ENCODE measurements at regions not wholly inside any gene's neighbourhood (a gene's known extent, or its start where the extent isn't known, plus 50 kb on each side); places are given as distances from the start of the nearest gene placed in this dataset.

DNA sequence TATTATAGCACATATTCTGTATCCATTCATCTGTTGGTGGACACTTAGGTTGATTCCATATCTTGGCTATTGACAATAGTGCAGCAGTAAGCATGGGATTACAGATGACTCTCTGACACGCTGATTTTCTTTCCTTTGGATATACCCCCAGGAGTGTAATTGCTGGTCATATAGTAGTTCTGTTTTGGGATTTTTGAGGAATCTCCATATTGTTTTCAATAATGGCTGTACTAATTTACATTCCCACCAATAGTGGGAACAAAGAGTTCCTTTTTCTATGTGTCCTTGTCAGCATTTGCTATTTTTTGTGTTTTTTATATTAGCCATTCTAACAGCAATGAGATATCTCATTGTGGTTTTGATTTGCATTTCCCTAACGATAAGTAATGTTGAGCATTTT lies 309.0 kb upstream of the JARID2 start (continued):
- TF ChIP-seq, protein P1, sequence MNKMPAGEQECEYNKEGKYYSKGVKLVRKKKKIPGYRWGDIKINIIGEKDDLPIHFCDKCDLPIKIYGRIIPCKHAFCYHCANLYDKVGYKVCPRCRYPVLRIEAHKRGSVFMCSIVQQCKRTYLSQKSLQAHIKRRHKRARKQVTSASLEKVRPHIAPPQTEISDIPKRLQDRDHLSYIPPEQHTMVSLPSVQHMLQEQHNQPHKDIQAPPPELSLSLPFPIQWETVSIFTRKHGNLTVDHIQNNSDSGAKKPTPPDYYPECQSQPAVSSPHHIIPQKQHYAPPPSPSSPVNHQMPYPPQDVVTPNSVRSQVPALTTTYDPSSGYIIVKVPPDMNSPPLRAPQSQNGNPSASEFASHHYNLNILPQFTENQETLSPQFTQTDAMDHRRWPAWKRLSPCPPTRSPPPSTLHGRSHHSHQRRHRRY (tag by site-specific recombination; IDR thresholded peaks at IDR 0.05) = no peak

DNA sequence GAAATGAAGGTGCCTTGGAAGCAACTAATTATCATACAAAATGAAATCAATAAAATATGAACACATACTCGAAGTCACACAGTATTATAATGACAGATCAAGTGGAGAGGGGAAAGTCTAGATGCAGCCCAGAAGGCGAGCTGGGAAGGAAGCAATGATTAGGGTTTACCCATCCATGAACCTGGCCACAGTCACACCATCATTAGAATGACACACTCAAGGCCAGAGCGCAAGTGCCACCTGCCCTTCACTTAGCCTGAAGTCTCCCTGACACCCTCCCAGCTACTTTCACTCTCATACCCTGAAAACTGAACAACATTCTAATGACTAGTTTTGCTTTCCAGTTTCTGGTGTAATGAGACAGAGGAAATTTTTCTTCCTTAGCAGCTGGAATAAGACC lies 302.8 kb upstream of the JARID2 start:
- Histone ChIP-seq H3K4me1 (ENCODE audit: control insufficient read depth, insufficient read depth, low read length) (no peaks in the 10 kb centered on the region), H3K4me3 (ENCODE audit: low read depth, low read length) (no peak overlapping the region), H3K36me3 (ENCODE audit: control insufficient read depth in 2 of 2, insufficient read depth in 1 of 2, low read length in 2 of 2) (no peaks in the 10 kb centered on the region), H3K9me3 (ENCODE audit: control insufficient read depth, insufficient read depth, low read depth, low read length) (no peaks in the 10 kb centered on the region), H3K27ac (ENCODE audit: extremely low read depth, low read depth, low read length) (no peak overlapping the region)
- POLR2A ChIA-PET = interaction anchor here (0.7 kb wide), 1 partner anchor 730 kb away, joined by 4 read pairs; no protein-coding TSS in a partner anchor
- CTCF ChIA-PET = no interaction called here
- no peak for TF ChIP-seq ZNF670 (tag by site-specific recombination; IDR thresholded peaks at IDR 0.05; ENCODE audit: low read depth)
- TF ChIP-seq ZNF311 (tag by site-specific recombination; IDR thresholded peaks at IDR 0.05; ENCODE audit: borderline replicate concordance) = no peak
- TF ChIP-seq ZNF548 (tag by site-specific recombination; IDR thresholded peaks at IDR 0.05) = no peak
- TF ChIP-seq, protein P2, sequence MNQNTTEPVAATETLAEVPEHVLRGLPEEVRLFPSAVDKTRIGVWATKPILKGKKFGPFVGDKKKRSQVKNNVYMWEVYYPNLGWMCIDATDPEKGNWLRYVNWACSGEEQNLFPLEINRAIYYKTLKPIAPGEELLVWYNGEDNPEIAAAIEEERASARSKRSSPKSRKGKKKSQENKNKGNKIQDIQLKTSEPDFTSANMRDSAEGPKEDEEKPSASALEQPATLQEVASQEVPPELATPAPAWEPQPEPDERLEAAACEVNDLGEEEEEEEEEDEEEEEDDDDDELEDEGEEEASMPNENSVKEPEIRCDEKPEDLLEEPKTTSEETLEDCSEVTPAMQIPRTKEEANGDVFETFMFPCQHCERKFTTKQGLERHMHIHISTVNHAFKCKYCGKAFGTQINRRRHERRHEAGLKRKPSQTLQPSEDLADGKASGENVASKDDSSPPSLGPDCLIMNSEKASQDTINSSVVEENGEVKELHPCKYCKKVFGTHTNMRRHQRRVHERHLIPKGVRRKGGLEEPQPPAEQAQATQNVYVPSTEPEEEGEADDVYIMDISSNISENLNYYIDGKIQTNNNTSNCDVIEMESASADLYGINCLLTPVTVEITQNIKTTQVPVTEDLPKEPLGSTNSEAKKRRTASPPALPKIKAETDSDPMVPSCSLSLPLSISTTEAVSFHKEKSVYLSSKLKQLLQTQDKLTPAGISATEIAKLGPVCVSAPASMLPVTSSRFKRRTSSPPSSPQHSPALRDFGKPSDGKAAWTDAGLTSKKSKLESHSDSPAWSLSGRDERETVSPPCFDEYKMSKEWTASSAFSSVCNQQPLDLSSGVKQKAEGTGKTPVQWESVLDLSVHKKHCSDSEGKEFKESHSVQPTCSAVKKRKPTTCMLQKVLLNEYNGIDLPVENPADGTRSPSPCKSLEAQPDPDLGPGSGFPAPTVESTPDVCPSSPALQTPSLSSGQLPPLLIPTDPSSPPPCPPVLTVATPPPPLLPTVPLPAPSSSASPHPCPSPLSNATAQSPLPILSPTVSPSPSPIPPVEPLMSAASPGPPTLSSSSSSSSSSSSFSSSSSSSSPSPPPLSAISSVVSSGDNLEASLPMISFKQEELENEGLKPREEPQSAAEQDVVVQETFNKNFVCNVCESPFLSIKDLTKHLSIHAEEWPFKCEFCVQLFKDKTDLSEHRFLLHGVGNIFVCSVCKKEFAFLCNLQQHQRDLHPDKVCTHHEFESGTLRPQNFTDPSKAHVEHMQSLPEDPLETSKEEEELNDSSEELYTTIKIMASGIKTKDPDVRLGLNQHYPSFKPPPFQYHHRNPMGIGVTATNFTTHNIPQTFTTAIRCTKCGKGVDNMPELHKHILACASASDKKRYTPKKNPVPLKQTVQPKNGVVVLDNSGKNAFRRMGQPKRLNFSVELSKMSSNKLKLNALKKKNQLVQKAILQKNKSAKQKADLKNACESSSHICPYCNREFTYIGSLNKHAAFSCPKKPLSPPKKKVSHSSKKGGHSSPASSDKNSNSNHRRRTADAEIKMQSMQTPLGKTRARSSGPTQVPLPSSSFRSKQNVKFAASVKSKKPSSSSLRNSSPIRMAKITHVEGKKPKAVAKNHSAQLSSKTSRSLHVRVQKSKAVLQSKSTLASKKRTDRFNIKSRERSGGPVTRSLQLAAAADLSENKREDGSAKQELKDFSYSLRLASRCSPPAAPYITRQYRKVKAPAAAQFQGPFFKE (tag by site-specific recombination; IDR thresholded peaks at IDR 0.05; ENCODE audit: borderline replicate concordance) = no peak
- TF ChIP-seq ZNF544 (tag by site-specific recombination; IDR thresholded peaks at IDR 0.05) = no peak
- TF ChIP-seq, protein P3, sequence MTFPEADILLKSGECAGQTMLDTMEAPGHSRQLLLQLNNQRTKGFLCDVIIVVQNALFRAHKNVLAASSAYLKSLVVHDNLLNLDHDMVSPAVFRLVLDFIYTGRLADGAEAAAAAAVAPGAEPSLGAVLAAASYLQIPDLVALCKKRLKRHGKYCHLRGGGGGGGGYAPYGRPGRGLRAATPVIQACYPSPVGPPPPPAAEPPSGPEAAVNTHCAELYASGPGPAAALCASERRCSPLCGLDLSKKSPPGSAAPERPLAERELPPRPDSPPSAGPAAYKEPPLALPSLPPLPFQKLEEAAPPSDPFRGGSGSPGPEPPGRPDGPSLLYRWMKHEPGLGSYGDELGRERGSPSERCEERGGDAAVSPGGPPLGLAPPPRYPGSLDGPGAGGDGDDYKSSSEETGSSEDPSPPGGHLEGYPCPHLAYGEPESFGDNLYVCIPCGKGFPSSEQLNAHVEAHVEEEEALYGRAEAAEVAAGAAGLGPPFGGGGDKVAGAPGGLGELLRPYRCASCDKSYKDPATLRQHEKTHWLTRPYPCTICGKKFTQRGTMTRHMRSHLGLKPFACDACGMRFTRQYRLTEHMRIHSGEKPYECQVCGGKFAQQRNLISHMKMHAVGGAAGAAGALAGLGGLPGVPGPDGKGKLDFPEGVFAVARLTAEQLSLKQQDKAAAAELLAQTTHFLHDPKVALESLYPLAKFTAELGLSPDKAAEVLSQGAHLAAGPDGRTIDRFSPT (tag by site-specific recombination; IDR thresholded peaks at IDR 0.05) = no peak
- TF ChIP-seq ZBTB17 (tag by site-specific recombination; IDR thresholded peaks at IDR 0.05) = no peak
- no peak for TF ChIP-seq RBAK (tag by site-specific recombination; IDR thresholded peaks at IDR 0.05)
- no peak for TF ChIP-seq ZNF585B (tag by site-specific recombination; IDR thresholded peaks at IDR 0.05)

DNA sequence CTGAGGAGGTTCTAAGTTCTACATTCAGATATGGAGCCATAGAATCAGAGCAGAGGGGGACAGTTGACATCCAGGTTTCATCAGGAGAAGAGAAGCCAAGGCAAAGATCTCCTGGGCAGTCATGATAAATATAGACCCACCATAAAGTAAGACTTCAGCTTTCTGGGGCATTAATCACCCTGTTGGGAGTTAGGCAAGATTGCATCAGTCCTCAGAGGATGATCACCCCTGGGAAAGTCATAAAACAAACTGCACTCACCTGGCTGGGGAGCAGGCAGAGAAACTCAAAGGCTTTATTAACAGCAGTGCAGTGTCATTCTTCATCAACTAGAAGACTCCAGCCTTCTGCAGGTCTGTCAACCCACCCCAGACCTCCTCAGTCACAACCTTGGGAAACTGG lies 301.3 kb upstream of the JARID2 start:
- TF ChIP-seq GLIS1 (tag by site-specific recombination; IDR thresholded peaks at IDR 0.05) = peak; percentile 33; the same call in 1 of the 2 replicates
- TF ChIP-seq YY2 (tag by site-specific recombination; IDR thresholded peaks at IDR 0.05) = no peak
- POLR2A ChIA-PET = no interaction called here
- CTCF ChIA-PET = interaction anchor here (0.7 kb wide), 1 partner anchor 1387 kb away, joined by 3 read pairs; no protein-coding TSS in a partner anchor

More for the DNA sequence above, 301.3 kb upstream of the JARID2 start:
- Histone ChIP-seq H3K4me1 (ENCODE audit: control insufficient read depth, insufficient read depth, low read length) (no peaks in the 10 kb centered on the region), H3K4me3 (ENCODE audit: low read depth, low read length) (no peak overlapping the region), H3K27ac (ENCODE audit: extremely low read depth, low read depth, low read length) (no peak overlapping the region), H3K9me3 (ENCODE audit: control insufficient read depth, insufficient read depth, low read depth, low read length) (no peaks in the 10 kb centered on the region), H3K36me3 (ENCODE audit: control insufficient read depth in 2 of 2, insufficient read depth in 1 of 2, low read length in 2 of 2) (no peaks in the 10 kb centered on the region)
